Astrocyte (in vitro differentiated cells and primary cell): ENCODE measurements at regions not wholly inside any gene's neighbourhood (a gene's known extent, or its start where the extent isn't known, plus 50 kb on each side); places are given as distances from the start of the nearest gene placed in this dataset.

Experiments used
- CTCF ChIP-seq: IDR thresholded peaks from 2 replicates; pipeline ENCODE4 v1.5.1; 2011; ENCODE audit warnings: low read depth, mild to moderate bottlenecking, inconsistent platforms, low read length, moderate library complexity; ENCODE audit not compliant: insufficient read depth
- EZH2 ChIP-seq: IDR thresholded peaks from 2 replicates; pipeline ENCODE4 v1.6.1; 2012; ENCODE audit warnings: mild to moderate bottlenecking, low read length, inconsistent platforms; ENCODE audit not compliant: insufficient read depth

GRCh38 chr13:42381165-42381425 lies 109.1 kb downstream of the AKAP11 start:
- no peak for TF ChIP-seq CTCF
- TF ChIP-seq EZH2: no peak
